Cardiac fibroblast (primary cell): ENCODE measurements at regions not wholly inside any gene's neighbourhood (a gene's known extent, or its start where the extent isn't known, plus 50 kb on each side); places are given as distances from the start of the nearest gene placed in this dataset.

ENCODE experiments used
- DNase-seq, 2 donors: peaks; one replicate each; pipeline versions ENCODE4 v3.0.0 to v3.0.0-alpha.2; 2010; ENCODE audit warnings: low read depth in 2 of 2
- H3K4me3 ChIP-seq, 2 donors: replicated peaks in 1 of 2; 1 replicate in 1 of 2; 2 replicates in 1 of 2; pipeline ENCODE4 v1.5.1; 2011; ENCODE audit warnings: low read depth in 2 of 2, low read length in 2 of 2, mild to moderate bottlenecking in 2 of 2, moderate library complexity in 1 of 2
- CTCF ChIP-seq: IDR thresholded peaks from one replicate; pipeline ENCODE4 v1.5.1; 2011; ENCODE audit warnings: low read depth, mild to moderate bottlenecking, low read length, inconsistent platforms

GRCh38 chr4:84381759-84382158 lies 117.3 kb downstream of the NKX6-1 start:
- no peak for DNase-seq
- no peak overlapping the region for H3K4me3 ChIP-seq
- no peak for TF ChIP-seq CTCF

- peak; percentile 3 to 75 for DNase-seq
- TF ChIP-seq CTCF = no peak
- H3K4me3 ChIP-seq = no peak overlapping the region
Measured at GRCh38 chr4:84379917-84380641, 119.0 kb downstream of the NKX6-1 start.

GRCh38 chr4:84378983-84379382 lies 120.1 kb downstream of the NKX6-1 start:
- H3K4me3 ChIP-seq = no peak overlapping the region
- no peak for DNase-seq
- no peak for TF ChIP-seq CTCF

- no peak for DNase-seq
- no peak for TF ChIP-seq CTCF
- no peak overlapping the region for H3K4me3 ChIP-seq
Measured at GRCh38 chr4:84378356-84378755, 120.7 kb downstream of the NKX6-1 start.

GRCh38 chr4:84366907-84367306 lies 132.2 kb downstream of the NKX6-1 start:
- TF ChIP-seq CTCF = no peak
- no peak for DNase-seq

GRCh38 chr4:84366161-84366560 lies 132.9 kb downstream of the NKX6-1 start:
- TF ChIP-seq CTCF = no peak
- no peak overlapping the region for H3K4me3 ChIP-seq
- no peak for DNase-seq

More at GRCh38 chr4:84366907-84367306, 132.2 kb downstream of the NKX6-1 start:
- no peak overlapping the region for H3K4me3 ChIP-seq
